GM18520 (cell line): ENCODE measurements at regions not wholly inside any gene's neighbourhood (a gene's known extent, or its start where the extent isn't known, plus 50 kb on each side); places are given as distances from the start of the nearest gene placed in this dataset.

Source experiments
- ATAC-seq: cut with Tn5 transposase; IDR thresholded peaks from one replicate; pipeline ENCODE4 v1.9.1; 2021; ENCODE audit not compliant: unreplicated experiment

GRCh38 chr4:85381968-85382367 is 93.0 kb upstream of the ARHGAP24 start:
- no peak for ATAC-seq

- ATAC-seq, result no peak
Measured at GRCh38 chr4:85391071-85391470, 83.9 kb upstream of the ARHGAP24 start.

GRCh38 chr4:85391589-85392410 is 83.2 kb upstream of the ARHGAP24 start:
- ATAC-seq, result peak; percentile 74

GRCh38 chr4:85393201-85393600 is 81.7 kb upstream of the ARHGAP24 start:
- peak; percentile 32 for ATAC-seq

GRCh38 chr4:85398276-85398675 is 76.7 kb upstream of the ARHGAP24 start:
- no peak for ATAC-seq

- peak; percentile 84 for ATAC-seq
Measured at GRCh38 chr4:85399270-85399669, 75.7 kb upstream of the ARHGAP24 start.

GRCh38 chr4:85402371-85402770 is 72.6 kb upstream of the ARHGAP24 start:
- no peak for ATAC-seq

- ATAC-seq, result no peak
Measured at GRCh38 chr4:85406185-85406584, 68.8 kb upstream of the ARHGAP24 start.

- ATAC-seq, result no peak
Measured at GRCh38 chr4:85407546-85407945, 67.4 kb upstream of the ARHGAP24 start.

GRCh38 chr4:85408301-85408700 is 66.6 kb upstream of the ARHGAP24 start:
- no peak for ATAC-seq

GRCh38 chr4:85409251-85409650 is 65.7 kb upstream of the ARHGAP24 start:
- ATAC-seq, result no peak

- no peak for ATAC-seq
Measured at GRCh38 chr4:85411386-85411785, 63.6 kb upstream of the ARHGAP24 start.

- no peak for ATAC-seq
Measured at GRCh38 chr4:85414972-85415371, 60.0 kb upstream of the ARHGAP24 start.

GRCh38 chr4:85416094-85416493 is 58.9 kb upstream of the ARHGAP24 start:
- ATAC-seq, result no peak

- ATAC-seq, result no peak
Measured at GRCh38 chr4:85419103-85419502, 55.8 kb upstream of the ARHGAP24 start.

GRCh38 chr4:85420831-85421230 is 54.1 kb upstream of the ARHGAP24 start:
- no peak for ATAC-seq

- ATAC-seq, result peak; percentile 68
Measured at GRCh38 chr4:85423431-85423830, 51.5 kb upstream of the ARHGAP24 start.
